T-cell (primary cell): ENCODE measurements at regions not wholly inside any gene's neighbourhood (a gene's known extent, or its start where the extent isn't known, plus 50 kb on each side); places are given as distances from the start of the nearest gene placed in this dataset.

Experiments
- ATAC-seq, 4 experiments: fragments of 200-7000 bp in 3 of 4; fragments of 150-1000 bp in 1 of 4; cut with Tn5 transposase; replicated peaks in 1 of 4; 1 replicate in 3 of 4; 2 replicates in 1 of 4; pipeline ENCODE4 v1.10.0; 2021; ENCODE audit warnings: moderate library complexity in 3 of 4, mild to moderate bottlenecking in 2 of 4, moderate number of reproducible peaks in 1 of 4
- CTCF ChIA-PET, 2 donors: fragments of 300-600 bp; sonication (Branson Sonifier 250); formaldehyde crosslinking; loops; one replicate each; lab custom pipeline; 2022; ENCODE audit warnings: antibody characterized with exemption in 2 of 2; lab: Charles Lee
- POLR2A ChIA-PET, 2 donors: fragments of 300-600 bp; sonication (Branson Sonifier 250); formaldehyde crosslinking; loops; one replicate each; lab custom pipeline; 2022; ENCODE audit warnings: antibody characterized with exemption in 2 of 2; lab: Charles Lee
- DNase-seq, 35 experiments: peaks; one replicate each; pipeline versions ENCODE4 v3.0.0 to v3.0.0-alpha.2; 2013 to 2023
- H3K27ac ChIP-seq: one replicate; pipeline ENCODE4 v1.5.1; 2013; ENCODE audit warnings: low read length
- H3K27me3 ChIP-seq, 2 experiments: replicated peaks in 1 of 2; 1 replicate in 1 of 2; 2 replicates in 1 of 2; pipeline versions ENCODE4 v1.6.1 to v1.7.0; 2013; ENCODE audit warnings: low read length in 1 of 2, mixed read lengths in 1 of 2; ENCODE audit not compliant: control insufficient read depth in 2 of 2, insufficient read depth in 2 of 2; ENCODE audit errors: extremely low read depth in 1 of 2
- H3K36me3 ChIP-seq, 2 donors: 1 replicate in 1 of 2; 2 replicates in 1 of 2; pipeline versions ENCODE4 v1.6.1 to v1.7.0; 2013; ENCODE audit warnings: low read length in 1 of 2; ENCODE audit not compliant: control insufficient read depth in 2 of 2, insufficient read depth in 1 of 2; ENCODE audit errors: extremely low read depth in 1 of 2
- H3K4me1 ChIP-seq, 2 experiments: 1 replicate in 1 of 2; 2 replicates in 1 of 2; pipeline versions ENCODE4 v1.6.1 to v1.7.0; 2013; ENCODE audit warnings: low read length in 2 of 2, mixed read lengths in 1 of 2; ENCODE audit not compliant: insufficient read depth in 2 of 2, control insufficient read depth in 1 of 2; ENCODE audit errors: extremely low read depth in 1 of 2
- H3K4me3 ChIP-seq, 2 donors: 1 replicate in 1 of 2; 2 replicates in 1 of 2; pipeline versions ENCODE4 v1.5.1 to v1.7.0; 2013; ENCODE audit warnings: mild to moderate bottlenecking in 2 of 2, low read length in 1 of 2, moderate library complexity in 1 of 2; ENCODE audit not compliant: control insufficient read depth in 1 of 2; ENCODE audit errors: extremely low read depth in 1 of 2
- H3K9me3 ChIP-seq: 2 replicates; pipeline ENCODE4 v1.7.0; 2013
- H3K27ac Mint-ChIP-seq, 2 donors: one replicate each; pipeline ENCODE4 v1.8.0; 2020 to 2021; ENCODE audit warnings: mild to moderate bottlenecking in 2 of 2, mixed read lengths in 2 of 2
- H3K27me3 Mint-ChIP-seq, 2 donors: one replicate each; pipeline ENCODE4 v1.8.0; 2021 to 2022; ENCODE audit warnings: mixed read lengths in 2 of 2
- H3K36me3 Mint-ChIP-seq: one replicate; pipeline ENCODE4 v1.8.0; 2021; ENCODE audit warnings: mixed read lengths
- H3K4me1 Mint-ChIP-seq, 3 donors: one replicate each; pipeline ENCODE4 v1.8.0; 2020 to 2022; ENCODE audit warnings: mixed read lengths in 3 of 3, mild to moderate bottlenecking in 1 of 3
- H3K4me3 Mint-ChIP-seq, 3 donors: one replicate each; pipeline ENCODE4 v1.8.0; 2020 to 2022; ENCODE audit warnings: mild to moderate bottlenecking in 3 of 3, mixed read lengths in 3 of 3, moderate library complexity in 3 of 3
- H3K9me3 Mint-ChIP-seq, 3 donors: one replicate each; pipeline ENCODE4 v1.8.0; 2020 to 2022; ENCODE audit warnings: mixed read lengths in 3 of 3
- WGBS: methylation state at CpG from one replicate; pipeline ENCODE4 v1.1.5; 2013; ENCODE audit warnings: missing lambda C conversion rate; ENCODE audit not compliant: insufficient coverage; 5-methylcytosine and 5-hydroxymethylcytosine counted together

GRCh38 chr9:34887841-34888240, 70.2 kb upstream of the PHF24 start:
- H3K27me3 Mint-ChIP-seq, result peaks cover 5% of the 10 kb centered on the region in 2 donors
- WGBS, result 71% methylated on average over 1 of the region's 2 CpGs
- Histone ChIP-seq H3K27me3 (peaks cover 0 to 15% of the 10 kb centered on the region in 2 experiments), H3K9me3 (no peaks in the 10 kb centered on the region), H3K4me3 (no peak overlapping the region), H3K36me3 (no peaks in the 10 kb centered on the region), H3K27ac (no peak overlapping the region), H3K4me1 (peaks cover 0 to 7% of the 10 kb centered on the region in 2 experiments)
- no peak overlapping the region for H3K4me3 Mint-ChIP-seq
- H3K36me3 Mint-ChIP-seq, result no peaks in the 10 kb centered on the region
- ChIA-PET CTCF (interaction anchor here in 1 of 2 donors (1.2 kb wide), 1 partner anchor 12 kb away, joined by 3 read pairs; no protein-coding TSS in a partner anchor), POLR2A (no interaction called here)
- H3K4me1 Mint-ChIP-seq, result peaks cover 0 to 6% (median 0%) of the 10 kb centered on the region in 3 donors
- no peak overlapping the region for H3K27ac Mint-ChIP-seq
- no peak for ATAC-seq
- no peak for DNase-seq
- H3K9me3 Mint-ChIP-seq, result no peaks in the 10 kb centered on the region

GRCh38 chr9:34884747-34885189, 73.3 kb upstream of the PHF24 start:
- H3K4me1 Mint-ChIP-seq, result peaks cover 0 to 6% (median 0%) of the 10 kb centered on the region in 3 donors
- ChIA-PET CTCF (no interaction called here), POLR2A (no interaction called here)
- Histone ChIP-seq H3K27me3 (no peaks in the 10 kb centered on the region), H3K4me3 (no peak overlapping the region), H3K36me3 (no peaks in the 10 kb centered on the region), H3K9me3 (no peaks in the 10 kb centered on the region), H3K4me1 (peaks cover 0 to 7% of the 10 kb centered on the region in 2 experiments), H3K27ac (no peak overlapping the region)
- no peak overlapping the region for H3K4me3 Mint-ChIP-seq
- H3K27ac Mint-ChIP-seq, result no peak overlapping the region
- ATAC-seq, result peak in 1 of 4 experiments; percentile 38
- H3K27me3 Mint-ChIP-seq, result peaks cover under 1 to 3% of the 10 kb centered on the region in 2 donors
- WGBS, result 0% methylated on average over 1 of the region's 2 CpGs
- H3K36me3 Mint-ChIP-seq, result no peaks in the 10 kb centered on the region
- H3K9me3 Mint-ChIP-seq, result no peaks in the 10 kb centered on the region
- no peak for DNase-seq

GRCh38 chr9:34876096-34876495, 82.0 kb upstream of the PHF24 start:
- POLR2A ChIA-PET, result no interaction called here
- Mint-ChIP-seq H3K4me1 (no peaks in the 10 kb centered on the region), H3K36me3 (no peaks in the 10 kb centered on the region), H3K9me3 (no peaks in the 10 kb centered on the region), H3K27me3 (peaks cover 26 to 31% of the 10 kb centered on the region in 2 donors), H3K4me3 (no peak overlapping the region), H3K27ac (no peak overlapping the region)
- Histone ChIP-seq H3K27me3 (peaks cover 0 to 13% of the 10 kb centered on the region in 2 experiments), H3K27ac (no peak overlapping the region), H3K36me3 (no peaks in the 10 kb centered on the region), H3K4me1 (no peaks in the 10 kb centered on the region), H3K9me3 (no peaks in the 10 kb centered on the region), H3K4me3 (no peak overlapping the region)
- no CpG with 5 or more reads among the region's 3 CpGs for WGBS
- ATAC-seq (no peak), DNase-seq (no peak)
- CTCF ChIA-PET, result interaction anchor here in 1 of 2 donors (0.7 kb wide), 1 partner anchor 818 kb away, joined by 5 read pairs; no protein-coding TSS in a partner anchor

DNA sequence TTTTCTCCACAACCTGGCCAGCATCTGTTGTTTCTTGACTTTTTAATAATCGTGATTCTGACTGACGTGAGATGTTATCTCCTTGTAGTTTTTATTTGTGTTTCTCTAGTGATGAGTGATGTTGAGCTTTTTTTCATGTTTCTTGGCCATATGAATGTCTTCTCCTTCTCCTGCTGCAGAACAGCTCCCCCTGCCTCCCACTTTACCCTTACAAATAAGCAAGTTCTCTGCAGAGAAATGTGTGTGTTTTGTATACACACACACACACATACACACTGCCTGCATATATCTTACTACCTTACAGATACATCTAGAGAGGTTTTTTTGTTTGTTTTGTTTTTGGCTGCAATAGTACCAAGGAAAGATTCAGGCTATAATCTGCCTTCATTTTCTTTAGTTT, 88.7 kb upstream of the PHF24 start:
- H3K27me3 ChIP-seq, result peaks cover 0 to 2% of the 10 kb centered on the region in 2 experiments
- POLR2A ChIA-PET, result no interaction called here
- peak in 1 of 35 experiments; percentile 5 for DNase-seq
- H3K4me3 ChIP-seq, result no peak overlapping the region
- H3K27ac ChIP-seq, result no peak overlapping the region
- no peaks in the 10 kb centered on the region for H3K36me3 ChIP-seq
- H3K4me1 Mint-ChIP-seq, result no peaks in the 10 kb centered on the region
- no peaks in the 10 kb centered on the region for H3K36me3 Mint-ChIP-seq
- no peak overlapping the region for H3K4me3 Mint-ChIP-seq
- ATAC-seq, result no peak
- no CpG with 5 or more reads among the region's 2 CpGs for WGBS
- H3K27ac Mint-ChIP-seq, result no peak overlapping the region
- peaks cover 0 to 10% (median 3%) of the 10 kb centered on the region in 3 donors for H3K9me3 Mint-ChIP-seq
- CTCF ChIA-PET, result no interaction called here
- no peaks in the 10 kb centered on the region for H3K4me1 ChIP-seq
- H3K9me3 ChIP-seq, result no peaks in the 10 kb centered on the region
- peaks cover 7 to 37% of the 10 kb centered on the region in 2 donors for H3K27me3 Mint-ChIP-seq

DNA sequence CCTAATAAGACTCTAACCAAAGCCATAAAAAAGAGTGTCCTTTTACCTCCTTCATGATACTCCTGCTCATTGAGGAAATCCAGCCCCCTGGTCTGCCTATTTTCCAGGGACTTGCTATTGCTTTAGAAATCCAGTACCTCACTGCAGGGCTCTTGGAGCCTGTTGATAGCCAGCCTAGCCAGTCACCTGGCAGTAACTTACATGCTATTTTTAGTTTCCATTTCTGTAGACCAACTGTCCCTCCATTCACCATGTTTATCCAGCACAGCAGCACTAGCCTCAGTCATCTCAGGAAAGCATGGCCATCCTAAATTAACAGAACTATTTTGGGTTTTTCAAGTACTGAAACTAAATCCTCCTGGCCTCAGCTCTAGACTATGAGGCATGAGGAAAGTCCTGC, 91.5 kb upstream of the PHF24 start:
- H3K9me3 ChIP-seq, result no peaks in the 10 kb centered on the region
- H3K27ac ChIP-seq, result no peak overlapping the region
- no peaks in the 10 kb centered on the region for H3K36me3 ChIP-seq
- H3K27me3 ChIP-seq, result peaks cover 2 to 19% of the 10 kb centered on the region in 2 experiments
- ChIA-PET POLR2A (no interaction called here), CTCF (no interaction called here)
- Mint-ChIP-seq H3K4me3 (no peak overlapping the region), H3K27me3 (peaks cover 31 to 44% of the 10 kb centered on the region in 2 donors), H3K27ac (no peak overlapping the region), H3K4me1 (no peaks in the 10 kb centered on the region), H3K36me3 (no peaks in the 10 kb centered on the region), H3K9me3 (peaks cover 14 to 24% (median 15%) of the 10 kb centered on the region in 3 donors)
- H3K4me1 ChIP-seq, result no peaks in the 10 kb centered on the region
- DNase-seq, result no peak
- H3K4me3 ChIP-seq, result no peak overlapping the region
- ATAC-seq, result no peak

DNA sequence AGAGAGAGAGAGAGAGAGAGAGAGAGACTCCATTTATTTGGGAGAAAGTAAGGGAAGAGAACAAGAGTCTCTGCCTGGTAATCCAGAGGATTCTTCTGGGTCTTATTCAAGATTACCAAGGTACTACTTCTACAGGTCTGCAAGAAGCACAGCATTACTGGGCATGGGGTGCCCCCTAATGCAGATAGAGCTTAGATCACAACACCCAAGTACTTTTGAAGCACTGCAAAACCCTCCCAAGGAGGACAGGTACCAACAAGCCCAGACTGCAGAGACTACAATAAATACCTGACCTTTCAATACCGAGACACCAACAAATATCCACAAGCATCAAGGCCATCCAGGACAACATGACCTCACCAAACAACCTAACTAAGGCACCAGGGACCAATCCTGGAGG, 94.7 kb upstream of the PHF24 start:
- ChIA-PET POLR2A (no interaction called here), CTCF (interaction anchor here in 1 of 2 donors (0.6 kb wide), 1 partner anchor 1772 kb away, joined by 3 read pairs; no protein-coding TSS in a partner anchor)
- Histone ChIP-seq H3K27ac (no peak overlapping the region), H3K4me1 (no peaks in the 10 kb centered on the region), H3K4me3 (no peak overlapping the region), H3K27me3 (peaks cover 0 to 20% of the 10 kb centered on the region in 2 experiments), H3K9me3 (no peaks in the 10 kb centered on the region), H3K36me3 (no peaks in the 10 kb centered on the region)
- H3K27ac Mint-ChIP-seq, result no peak overlapping the region
- DNase-seq (no peak), ATAC-seq (no peak)
- H3K4me1 Mint-ChIP-seq, result no peaks in the 10 kb centered on the region
- H3K4me3 Mint-ChIP-seq, result no peak overlapping the region
- peaks cover 16 to 24% (median 22%) of the 10 kb centered on the region in 3 donors for H3K9me3 Mint-ChIP-seq
- no peaks in the 10 kb centered on the region for H3K36me3 Mint-ChIP-seq
- peaks cover 35 to 46% of the 10 kb centered on the region in 2 donors for H3K27me3 Mint-ChIP-seq
- 100% methylated on average over 1 of the region's 1 CpG for WGBS

DNA sequence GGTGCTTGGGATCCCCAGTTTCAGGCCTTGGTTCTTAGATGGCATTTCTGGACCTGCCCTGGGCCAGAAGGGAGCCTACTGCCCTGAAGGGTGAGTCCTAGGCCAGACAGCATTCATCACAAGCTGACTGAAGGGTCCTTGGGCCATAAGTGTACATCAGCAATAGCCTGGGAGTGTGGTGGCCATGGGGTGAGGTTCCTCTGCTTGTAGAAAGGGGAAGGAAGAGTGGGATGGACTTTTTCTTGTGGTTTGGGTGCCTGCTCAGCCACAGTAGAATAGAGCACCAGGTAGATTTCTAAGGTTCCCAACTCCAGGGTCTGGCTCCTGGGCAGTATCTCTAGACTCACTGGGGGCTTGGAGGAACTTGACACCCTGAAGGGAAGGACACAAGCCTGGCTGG, 95.2 kb upstream of the PHF24 start:
- H3K27me3 ChIP-seq, result peaks cover 0 to 24% of the 10 kb centered on the region in 2 experiments
- H3K27me3 Mint-ChIP-seq, result peaks cover 34 to 51% of the 10 kb centered on the region in 2 donors
- ATAC-seq (no peak), DNase-seq (no peak)
- H3K27ac ChIP-seq, result no peak overlapping the region
- H3K9me3 ChIP-seq, result no peaks in the 10 kb centered on the region
- CTCF ChIA-PET, result no interaction called here
- peaks cover 16 to 24% (median 22%) of the 10 kb centered on the region in 3 donors for H3K9me3 Mint-ChIP-seq
- POLR2A ChIA-PET, result no interaction called here
- no peaks in the 10 kb centered on the region for H3K4me1 ChIP-seq
- no peaks in the 10 kb centered on the region for H3K4me1 Mint-ChIP-seq
- no peak overlapping the region for H3K4me3 ChIP-seq
- H3K4me3 Mint-ChIP-seq, result no peak overlapping the region
- H3K36me3 ChIP-seq, result no peaks in the 10 kb centered on the region
- no peaks in the 10 kb centered on the region for H3K36me3 Mint-ChIP-seq
- H3K27ac Mint-ChIP-seq, result no peak overlapping the region
